ENCODE measurements at regions not wholly inside any gene's neighbourhood (a gene's known extent, or its start where the extent isn't known, plus 50 kb on each side); places are given as distances from the start of the nearest gene placed in this dataset.

DNA sequence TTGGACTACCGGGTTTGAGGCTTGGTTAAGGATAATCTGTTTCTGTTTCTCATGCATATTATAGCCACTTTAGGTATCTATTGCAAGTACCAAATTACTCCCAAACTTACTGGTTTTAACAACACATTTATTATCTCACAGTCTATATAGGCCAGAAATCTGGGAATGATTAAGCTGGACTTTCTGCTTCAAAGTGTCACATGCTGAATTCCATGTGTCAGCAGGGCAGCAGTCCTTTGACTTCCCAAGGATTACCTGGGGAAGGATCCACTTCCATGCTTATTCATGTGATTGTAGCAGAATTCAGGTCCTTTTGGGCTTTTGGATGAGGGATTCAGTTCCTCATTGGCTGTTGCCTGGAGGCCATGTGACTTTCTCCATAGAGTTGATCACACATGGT is 349.0 kb upstream of the TRAM1L1 start:
- no peak for DNase-seq (ENCODE audit: low read depth)
- H3K4me3 ChIP-seq (ENCODE audit: low read length) = no peak overlapping the region
- TF ChIP-seq, protein P1, sequence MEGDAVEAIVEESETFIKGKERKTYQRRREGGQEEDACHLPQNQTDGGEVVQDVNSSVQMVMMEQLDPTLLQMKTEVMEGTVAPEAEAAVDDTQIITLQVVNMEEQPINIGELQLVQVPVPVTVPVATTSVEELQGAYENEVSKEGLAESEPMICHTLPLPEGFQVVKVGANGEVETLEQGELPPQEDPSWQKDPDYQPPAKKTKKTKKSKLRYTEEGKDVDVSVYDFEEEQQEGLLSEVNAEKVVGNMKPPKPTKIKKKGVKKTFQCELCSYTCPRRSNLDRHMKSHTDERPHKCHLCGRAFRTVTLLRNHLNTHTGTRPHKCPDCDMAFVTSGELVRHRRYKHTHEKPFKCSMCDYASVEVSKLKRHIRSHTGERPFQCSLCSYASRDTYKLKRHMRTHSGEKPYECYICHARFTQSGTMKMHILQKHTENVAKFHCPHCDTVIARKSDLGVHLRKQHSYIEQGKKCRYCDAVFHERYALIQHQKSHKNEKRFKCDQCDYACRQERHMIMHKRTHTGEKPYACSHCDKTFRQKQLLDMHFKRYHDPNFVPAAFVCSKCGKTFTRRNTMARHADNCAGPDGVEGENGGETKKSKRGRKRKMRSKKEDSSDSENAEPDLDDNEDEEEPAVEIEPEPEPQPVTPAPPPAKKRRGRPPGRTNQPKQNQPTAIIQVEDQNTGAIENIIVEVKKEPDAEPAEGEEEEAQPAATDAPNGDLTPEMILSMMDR (IDR thresholded peaks at IDR 0.05; ENCODE audit: insufficient read depth, low read depth, low read length, missing control alignments) = no peak

DNA sequence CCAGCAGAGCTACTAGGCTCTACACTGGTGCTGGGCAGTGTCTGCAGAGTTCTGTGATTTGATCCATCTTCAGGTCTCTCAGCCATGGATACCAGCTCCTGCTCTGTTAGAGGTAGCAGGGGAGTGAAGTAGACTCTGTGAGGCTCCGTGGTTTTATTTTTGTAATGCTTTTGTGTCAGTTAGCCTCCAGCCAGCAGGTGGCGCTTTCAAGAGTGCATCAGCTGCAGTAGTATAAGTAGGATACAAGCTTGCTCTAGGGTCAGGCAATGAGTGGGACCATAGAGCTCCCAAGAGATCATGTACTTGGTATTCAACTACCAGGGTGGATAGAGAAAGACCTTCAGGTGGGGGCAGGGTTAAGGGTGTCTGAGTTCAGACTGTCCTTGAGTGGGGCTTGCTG is 362.5 kb upstream of the TRAM1L1 start:
- peak; percentile 4 for DNase-seq (ENCODE audit: low read depth)
- TF ChIP-seq, protein P1 (IDR thresholded peaks at IDR 0.05; ENCODE audit: insufficient read depth, low read depth, low read length, missing control alignments) = peak; percentile 27
- H3K4me3 ChIP-seq (ENCODE audit: low read length) = no peak overlapping the region

DNA sequence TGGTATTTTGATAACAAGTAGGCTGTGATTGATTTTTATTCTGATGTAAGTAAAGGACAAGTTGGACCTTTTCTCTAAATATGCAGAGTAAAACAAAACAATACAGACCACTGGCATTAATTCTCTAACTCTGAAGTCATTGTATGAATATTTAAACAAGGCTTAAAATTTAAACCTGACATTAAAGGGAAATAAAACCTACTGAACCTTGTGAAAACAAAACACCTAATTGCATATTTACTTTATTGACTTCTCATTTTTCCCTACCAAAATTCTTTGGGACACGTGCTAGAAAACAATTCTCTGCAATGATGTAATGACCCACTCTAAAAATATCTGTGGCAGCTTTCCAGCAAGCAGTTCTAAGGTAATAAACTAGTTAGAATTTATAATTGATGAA is 369.7 kb upstream of the TRAM1L1 start:
- no peak for DNase-seq (ENCODE audit: low read depth)
- no peak overlapping the region for H3K4me3 ChIP-seq (ENCODE audit: low read length)
- TF ChIP-seq, protein P1 (IDR thresholded peaks at IDR 0.05; ENCODE audit: insufficient read depth, low read depth, low read length, missing control alignments) = no peak

DNA sequence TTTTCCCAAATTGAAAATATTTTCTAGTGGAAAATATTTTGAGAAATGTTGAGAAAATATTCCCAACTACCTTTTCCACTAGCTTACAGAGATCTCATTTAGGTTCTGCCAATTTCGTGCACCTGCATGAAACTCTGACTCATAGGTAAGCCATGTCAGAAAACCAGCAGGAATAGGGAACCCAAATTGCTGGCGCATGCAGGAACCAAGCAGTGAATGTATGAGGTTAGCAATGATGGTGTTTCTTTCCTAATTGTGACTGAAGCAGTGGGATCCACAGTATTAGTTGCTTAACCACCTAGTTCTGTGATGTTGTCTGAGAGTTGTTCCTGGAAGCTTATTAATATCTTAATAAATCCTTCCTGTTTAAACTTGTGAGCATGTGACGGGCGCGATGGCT is 381.0 kb upstream of the TRAM1L1 start:
- H3K4me3 ChIP-seq (ENCODE audit: low read length) = no peak overlapping the region
- DNase-seq (ENCODE audit: low read depth) = peak; percentile 89
- TF ChIP-seq, protein P1 (IDR thresholded peaks at IDR 0.05; ENCODE audit: insufficient read depth, low read depth, low read length, missing control alignments) = no peak

DNA sequence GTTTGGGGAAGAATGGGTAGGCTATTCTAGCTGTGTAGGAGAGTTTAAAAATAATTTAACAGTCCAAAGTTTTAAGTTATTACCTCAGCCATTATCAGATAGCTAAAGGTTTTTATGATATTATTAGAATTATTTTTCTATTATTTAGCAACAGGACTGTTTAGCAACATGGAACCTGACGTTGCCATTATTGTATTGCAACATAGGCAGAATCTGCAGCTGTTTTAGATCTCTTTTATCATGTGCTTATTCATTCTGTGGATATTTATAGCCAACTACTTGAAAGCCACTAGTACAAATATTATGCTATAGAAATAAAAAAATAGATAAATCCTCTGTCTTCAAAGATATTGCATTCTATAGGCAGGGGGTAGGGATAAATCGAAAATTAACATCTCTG is 382.0 kb upstream of the TRAM1L1 start:
- TF ChIP-seq, protein P1 (IDR thresholded peaks at IDR 0.05; ENCODE audit: insufficient read depth, low read depth, low read length, missing control alignments) = no peak
- peak; percentile 35 for DNase-seq (ENCODE audit: low read depth)
- no peak overlapping the region for H3K4me3 ChIP-seq (ENCODE audit: low read length)

DNA sequence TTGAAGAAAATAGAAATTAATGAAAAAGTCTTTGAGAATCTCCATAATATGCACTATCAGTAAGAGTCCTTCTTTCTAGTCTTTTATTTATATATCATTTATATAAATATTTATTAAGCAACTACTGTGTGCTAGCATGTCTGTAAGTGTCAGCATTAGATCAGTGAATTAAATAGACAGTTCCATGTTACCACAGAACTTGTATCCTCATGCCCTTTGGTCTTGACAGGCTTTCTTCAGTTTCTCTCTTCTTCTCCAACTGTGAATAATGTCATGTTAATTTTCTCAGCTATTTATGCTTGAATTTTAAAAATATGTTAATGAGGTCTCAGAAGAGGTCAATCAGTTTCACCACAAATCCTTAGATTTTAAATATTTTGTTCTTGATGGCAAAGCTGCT is 389.6 kb upstream of the TRAM1L1 start:
- TF ChIP-seq, protein P1 (IDR thresholded peaks at IDR 0.05; ENCODE audit: insufficient read depth, low read depth, low read length, missing control alignments) = no peak

DNA sequence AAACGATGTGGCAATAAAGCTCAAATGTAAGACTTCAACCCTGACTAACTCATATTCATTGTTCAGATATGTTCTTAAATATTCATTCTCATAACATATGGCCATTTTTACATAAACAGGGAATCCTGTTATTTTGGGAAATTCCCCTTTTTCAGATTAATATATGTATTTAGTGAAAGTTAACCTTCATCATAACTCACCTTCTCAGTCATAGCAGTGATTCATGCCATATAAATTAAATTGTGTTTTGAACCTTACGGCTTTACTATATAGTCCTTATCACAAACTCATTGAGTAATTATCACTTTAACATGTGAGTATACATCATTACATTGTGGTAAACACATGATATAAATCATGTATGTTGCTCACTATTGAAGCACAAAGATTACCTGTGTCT is 392.5 kb upstream of the TRAM1L1 start:
- TF ChIP-seq, protein P1 (IDR thresholded peaks at IDR 0.05; ENCODE audit: insufficient read depth, low read depth, low read length, missing control alignments) = no peak
- H3K4me3 ChIP-seq (ENCODE audit: low read length) = no peak overlapping the region
- DNase-seq (ENCODE audit: low read depth) = peak; percentile 6

More for the DNA sequence above, 389.6 kb upstream of the TRAM1L1 start:
- no peak overlapping the region for H3K4me3 ChIP-seq (ENCODE audit: low read length)
- DNase-seq (ENCODE audit: low read depth) = peak; percentile 33

Measured in epithelial cell of esophagus (primary cell).